WERI-Rb-1 (cell line): ENCODE measurements at regions not wholly inside any gene's neighbourhood (a gene's known extent, or its start where the extent isn't known, plus 50 kb on each side); places are given as distances from the start of the nearest gene placed in this dataset.

Experiments used
- DNase-seq: peaks from one replicate; pipeline ENCODE4 v3.0.0-alpha.2; 2020
- H3K27ac ChIP-seq: fragments of 250-450 bp; sonication (Bioruptor Pico); 2 replicates; pipeline ENCODE4 v1.5.1; 2020; ENCODE audit warnings: mild to moderate bottlenecking, moderate library complexity
- H3K27me3 ChIP-seq: fragments of 250-450 bp; sonication (Bioruptor Pico); 2 replicates; pipeline ENCODE4 v1.5.1; 2021; ENCODE audit warnings: mild to moderate bottlenecking, low read depth, moderate library complexity; ENCODE audit not compliant: insufficient read depth, severe bottlenecking
- H3K36me3 ChIP-seq: fragments of 250-450 bp; sonication (Bioruptor Pico); 2 replicates; pipeline ENCODE4 v1.5.1; 2020; ENCODE audit warnings: mild to moderate bottlenecking, moderate library complexity
- H3K4me3 ChIP-seq: 2 replicates; pipeline ENCODE4 v1.5.1; 2011; ENCODE audit warnings: low read depth, mild to moderate bottlenecking, control low read depth, low read length
- H3K9me3 ChIP-seq: fragments of 250-450 bp; sonication (Bioruptor Pico); 2 replicates; pipeline ENCODE4 v1.5.1; 2021; ENCODE audit warnings: mild to moderate bottlenecking, moderate library complexity; ENCODE audit not compliant: severe bottlenecking
- TF ChIP-seq, protein P1 (sequence below): IDR thresholded peaks from 2 replicates; pipeline ENCODE4 v1.5.1; 2011; ENCODE audit warnings: low read depth, mild to moderate bottlenecking, control low read depth, inconsistent platforms, low read length

DNA sequence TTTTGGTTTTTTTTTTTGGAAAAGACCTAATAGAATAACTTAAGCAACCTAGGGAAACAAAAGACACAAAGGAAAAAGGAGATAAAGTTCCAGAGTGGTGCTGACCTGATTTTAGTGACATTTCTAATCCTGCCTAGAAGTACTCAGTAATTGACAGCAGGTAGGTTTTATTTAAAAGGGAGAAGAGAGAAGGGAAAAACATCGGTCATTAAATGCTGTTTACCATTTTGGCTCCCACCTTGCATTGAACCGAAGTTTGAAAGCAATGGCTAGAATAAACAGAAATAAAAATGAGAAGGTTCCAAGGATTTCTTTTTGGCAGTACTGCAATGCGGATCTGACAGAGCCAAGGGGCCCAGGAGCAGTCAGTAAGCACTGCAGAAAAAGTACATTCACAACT, 115.8 kb upstream of the MAOA start:
- no peak overlapping the region for H3K4me3 ChIP-seq
- no peaks in the 10 kb centered on the region for H3K27me3 ChIP-seq
- H3K27ac ChIP-seq, result no peak overlapping the region
- H3K9me3 ChIP-seq, result no peaks in the 10 kb centered on the region
- no peak for DNase-seq
- TF ChIP-seq, protein P1, sequence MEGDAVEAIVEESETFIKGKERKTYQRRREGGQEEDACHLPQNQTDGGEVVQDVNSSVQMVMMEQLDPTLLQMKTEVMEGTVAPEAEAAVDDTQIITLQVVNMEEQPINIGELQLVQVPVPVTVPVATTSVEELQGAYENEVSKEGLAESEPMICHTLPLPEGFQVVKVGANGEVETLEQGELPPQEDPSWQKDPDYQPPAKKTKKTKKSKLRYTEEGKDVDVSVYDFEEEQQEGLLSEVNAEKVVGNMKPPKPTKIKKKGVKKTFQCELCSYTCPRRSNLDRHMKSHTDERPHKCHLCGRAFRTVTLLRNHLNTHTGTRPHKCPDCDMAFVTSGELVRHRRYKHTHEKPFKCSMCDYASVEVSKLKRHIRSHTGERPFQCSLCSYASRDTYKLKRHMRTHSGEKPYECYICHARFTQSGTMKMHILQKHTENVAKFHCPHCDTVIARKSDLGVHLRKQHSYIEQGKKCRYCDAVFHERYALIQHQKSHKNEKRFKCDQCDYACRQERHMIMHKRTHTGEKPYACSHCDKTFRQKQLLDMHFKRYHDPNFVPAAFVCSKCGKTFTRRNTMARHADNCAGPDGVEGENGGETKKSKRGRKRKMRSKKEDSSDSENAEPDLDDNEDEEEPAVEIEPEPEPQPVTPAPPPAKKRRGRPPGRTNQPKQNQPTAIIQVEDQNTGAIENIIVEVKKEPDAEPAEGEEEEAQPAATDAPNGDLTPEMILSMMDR, result no peak
- H3K36me3 ChIP-seq, result no peaks in the 10 kb centered on the region

DNA sequence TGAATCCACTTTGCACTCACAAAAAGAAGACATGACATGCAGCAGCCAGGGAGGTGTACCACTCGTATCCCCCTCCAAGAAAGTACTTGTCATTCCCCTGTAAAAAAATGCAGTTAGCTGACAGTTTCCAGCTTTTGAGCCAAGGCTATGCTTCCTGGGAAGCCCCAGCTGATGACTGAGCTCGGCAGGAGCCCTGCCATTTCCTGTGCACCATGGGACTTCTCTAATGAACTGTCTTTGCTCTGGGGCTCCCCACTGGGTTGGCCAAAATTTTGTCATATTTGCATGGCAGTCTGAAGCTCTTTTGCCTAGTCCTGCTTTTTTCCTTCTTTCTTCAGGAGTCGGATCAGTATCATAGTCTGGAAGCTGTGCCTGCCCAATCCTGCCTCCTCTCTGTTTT, 104.5 kb upstream of the MAOA start:
- TF ChIP-seq, protein P1, result no peak
- Histone ChIP-seq H3K9me3 (no peaks in the 10 kb centered on the region), H3K4me3 (no peak overlapping the region), H3K27ac (no peak overlapping the region), H3K27me3 (no peaks in the 10 kb centered on the region), H3K36me3 (no peaks in the 10 kb centered on the region)
- DNase-seq, result no peak

DNA sequence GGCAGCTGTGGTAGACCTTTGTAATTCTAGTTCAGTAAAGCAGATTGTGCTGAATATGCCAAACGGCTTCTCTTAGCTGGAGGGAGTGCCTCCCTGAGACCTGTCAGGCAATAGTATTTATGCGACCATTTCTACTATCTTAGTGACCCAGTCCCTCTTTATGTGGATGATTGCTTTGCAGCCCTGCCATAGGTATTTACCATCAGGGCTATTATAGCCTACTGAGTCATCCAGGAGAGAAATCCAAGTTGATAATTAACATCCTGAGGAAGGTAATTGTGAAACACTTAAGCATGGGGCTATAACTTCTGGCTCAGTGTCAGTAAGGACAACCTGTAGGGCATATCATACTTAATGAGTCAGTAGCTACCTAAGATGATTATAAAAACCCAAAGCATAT, 103.9 kb upstream of the MAOA start:
- H3K9me3 ChIP-seq, result no peaks in the 10 kb centered on the region
- H3K36me3 ChIP-seq, result no peaks in the 10 kb centered on the region
- H3K27ac ChIP-seq, result no peak overlapping the region
- no peak for DNase-seq
- no peak overlapping the region for H3K4me3 ChIP-seq
- TF ChIP-seq, protein P1, result no peak
- no peaks in the 10 kb centered on the region for H3K27me3 ChIP-seq

DNA sequence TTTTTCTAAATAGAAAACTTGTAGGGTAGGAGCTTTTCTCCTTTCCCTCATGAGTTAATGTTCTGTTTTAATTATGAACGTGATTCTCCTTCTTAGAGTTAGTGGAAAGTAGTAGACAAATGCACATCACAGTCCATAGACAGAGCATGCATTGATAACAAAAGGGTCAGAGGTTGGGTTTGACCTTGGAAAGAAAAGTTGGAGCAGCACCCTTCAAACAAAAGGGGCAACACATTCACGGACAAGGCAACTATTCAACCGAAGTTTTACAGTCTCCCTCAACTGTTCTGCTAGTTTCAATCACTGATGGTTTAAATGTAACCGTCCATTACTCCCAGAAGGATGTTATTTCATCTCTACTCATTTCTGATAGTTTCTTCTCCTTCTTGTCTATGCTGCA, 103.4 kb upstream of the MAOA start:
- Histone ChIP-seq H3K9me3 (no peaks in the 10 kb centered on the region), H3K4me3 (no peak overlapping the region), H3K36me3 (no peaks in the 10 kb centered on the region), H3K27ac (no peak overlapping the region), H3K27me3 (no peaks in the 10 kb centered on the region)
- no peak for DNase-seq
- TF ChIP-seq, protein P1, result no peak

DNA sequence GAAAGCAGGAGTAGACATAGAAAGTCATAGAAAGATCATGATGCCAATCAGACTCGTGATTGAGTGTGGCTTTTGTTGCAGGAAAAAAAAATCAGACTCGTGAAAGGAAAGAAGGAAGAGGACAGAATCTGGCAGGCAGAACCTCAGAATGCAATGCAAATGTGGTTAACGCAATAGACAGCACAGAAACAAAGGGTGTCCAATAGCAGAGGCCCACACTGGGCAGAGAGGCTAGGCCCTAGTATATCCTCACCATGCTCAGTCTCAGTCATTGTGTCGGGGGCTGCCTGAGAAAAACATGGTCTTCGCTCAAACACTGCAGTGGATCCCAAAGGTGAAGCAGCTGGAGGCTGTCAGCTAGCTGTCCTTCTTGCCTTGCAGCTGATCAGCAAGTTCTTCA, 102.8 kb upstream of the MAOA start:
- Histone ChIP-seq H3K4me3 (no peak overlapping the region), H3K9me3 (no peaks in the 10 kb centered on the region), H3K27ac (no peak overlapping the region), H3K36me3 (no peaks in the 10 kb centered on the region), H3K27me3 (no peaks in the 10 kb centered on the region)
- DNase-seq, result no peak
- TF ChIP-seq, protein P1, result no peak

DNA sequence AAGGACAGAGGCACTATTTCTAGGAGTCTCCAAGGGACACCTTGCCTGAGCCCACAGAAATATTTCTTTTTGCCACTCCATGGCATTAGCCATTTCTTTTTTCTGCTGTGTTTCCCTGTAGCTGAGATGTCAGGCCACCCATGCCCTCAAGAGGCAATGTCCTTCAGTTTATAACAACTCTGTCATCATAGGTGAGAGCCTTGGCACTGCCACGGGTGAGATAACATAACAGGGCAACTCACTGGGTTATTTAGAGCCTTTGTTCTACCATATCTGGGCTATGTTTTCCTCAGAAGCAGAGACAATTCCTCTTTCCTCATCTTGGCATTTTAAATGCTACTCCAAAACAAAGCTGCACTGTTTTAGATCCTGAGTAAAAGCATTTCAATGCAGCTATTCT, 99.9 kb upstream of the MAOA start:
- TF ChIP-seq, protein P1, result no peak

More for the DNA sequence above, 99.9 kb upstream of the MAOA start:
- H3K9me3 ChIP-seq, result no peaks in the 10 kb centered on the region
- no peaks in the 10 kb centered on the region for H3K36me3 ChIP-seq
- H3K27me3 ChIP-seq, result peaks cover 2% of the 10 kb centered on the region
- no peak overlapping the region for H3K27ac ChIP-seq
- no peak overlapping the region for H3K4me3 ChIP-seq
- DNase-seq, result no peak
